Astrocyte (in vitro differentiated cells and primary cell): ENCODE measurements at regions not wholly inside any gene's neighbourhood (a gene's known extent, or its start where the extent isn't known, plus 50 kb on each side); places are given as distances from the start of the nearest gene placed in this dataset.

ENCODE experiments used
- EZH2 ChIP-seq: IDR thresholded peaks from 2 replicates; pipeline ENCODE4 v1.6.1; 2012; ENCODE audit warnings: mild to moderate bottlenecking, low read length, inconsistent platforms; ENCODE audit not compliant: insufficient read depth
- TF ChIP-seq, protein P1 (sequence below): IDR thresholded peaks from 2 replicates; pipeline ENCODE4 v1.5.1; 2011; ENCODE audit warnings: low read depth, mild to moderate bottlenecking, inconsistent platforms, low read length, moderate library complexity; ENCODE audit not compliant: insufficient read depth

DNA sequence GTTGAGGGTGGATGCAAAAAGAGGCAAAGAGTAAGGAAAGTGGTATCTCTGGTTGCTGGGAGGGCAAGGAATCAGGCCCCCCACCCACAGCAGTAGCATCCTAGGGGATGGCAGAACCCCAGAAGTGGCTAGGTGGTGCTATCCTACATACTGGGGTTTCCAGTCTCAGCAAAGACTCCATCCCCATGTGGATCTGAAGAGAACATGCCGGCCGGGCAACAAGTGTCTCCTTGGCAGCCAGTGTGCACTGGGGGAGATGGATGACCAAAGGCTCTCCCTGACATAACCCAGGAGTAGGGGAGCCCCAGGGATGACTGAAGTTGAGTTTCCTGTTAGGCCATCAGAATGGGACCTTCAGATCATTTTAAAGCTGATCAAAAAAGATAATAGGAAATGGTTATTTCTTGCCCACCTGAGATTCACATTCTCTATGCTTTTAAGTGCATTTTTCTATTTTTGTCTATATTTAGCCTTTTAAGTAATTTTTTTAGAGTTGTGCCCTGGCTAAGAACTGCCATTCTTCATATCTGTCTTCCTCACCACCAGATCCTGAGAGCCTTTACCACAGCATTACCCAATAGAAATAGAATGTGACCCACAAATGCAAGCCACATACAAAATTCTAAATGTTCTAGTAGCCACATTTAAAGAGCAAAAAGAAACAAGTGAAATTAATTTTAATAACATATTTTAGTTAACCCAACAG is 78.7 kb upstream of the SMIM23 start:
- TF ChIP-seq, protein P1, sequence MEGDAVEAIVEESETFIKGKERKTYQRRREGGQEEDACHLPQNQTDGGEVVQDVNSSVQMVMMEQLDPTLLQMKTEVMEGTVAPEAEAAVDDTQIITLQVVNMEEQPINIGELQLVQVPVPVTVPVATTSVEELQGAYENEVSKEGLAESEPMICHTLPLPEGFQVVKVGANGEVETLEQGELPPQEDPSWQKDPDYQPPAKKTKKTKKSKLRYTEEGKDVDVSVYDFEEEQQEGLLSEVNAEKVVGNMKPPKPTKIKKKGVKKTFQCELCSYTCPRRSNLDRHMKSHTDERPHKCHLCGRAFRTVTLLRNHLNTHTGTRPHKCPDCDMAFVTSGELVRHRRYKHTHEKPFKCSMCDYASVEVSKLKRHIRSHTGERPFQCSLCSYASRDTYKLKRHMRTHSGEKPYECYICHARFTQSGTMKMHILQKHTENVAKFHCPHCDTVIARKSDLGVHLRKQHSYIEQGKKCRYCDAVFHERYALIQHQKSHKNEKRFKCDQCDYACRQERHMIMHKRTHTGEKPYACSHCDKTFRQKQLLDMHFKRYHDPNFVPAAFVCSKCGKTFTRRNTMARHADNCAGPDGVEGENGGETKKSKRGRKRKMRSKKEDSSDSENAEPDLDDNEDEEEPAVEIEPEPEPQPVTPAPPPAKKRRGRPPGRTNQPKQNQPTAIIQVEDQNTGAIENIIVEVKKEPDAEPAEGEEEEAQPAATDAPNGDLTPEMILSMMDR = no peak
- no peak for TF ChIP-seq EZH2
